CD8-positive, alpha-beta memory T cell (primary cell): ENCODE measurements at regions not wholly inside any gene's neighbourhood (a gene's known extent, or its start where the extent isn't known, plus 50 kb on each side); places are given as distances from the start of the nearest gene placed in this dataset.

Experiments used
- CTCF ChIA-PET: fragments of 350-600 bp; sonication (Branson Sonifier 250); formaldehyde crosslinking; loops from one replicate; lab custom pipeline; 2021; ENCODE audit warnings: antibody characterized with exemption; lab: Charles Lee
- POLR2A ChIA-PET: fragments of 350-600 bp; sonication (Branson Sonifier 250); formaldehyde crosslinking; loops from one replicate; lab custom pipeline; 2021; ENCODE audit warnings: antibody characterized with exemption; lab: Charles Lee
- DNase-seq, 5 donors: peaks; one replicate each; pipeline versions ENCODE4 v3.0.0 to v3.0.0-alpha.2; 2020 to 2022; ENCODE audit warnings: mixed read lengths in 1 of 5
- H3K27ac ChIP-seq: one replicate; pipeline ENCODE4 v1.7.0; 2013; ENCODE audit warnings: low read depth, mild to moderate bottlenecking, low read length, moderate library complexity
- H3K27me3 ChIP-seq: 2 replicates; pipeline ENCODE4 v1.7.0; 2013; ENCODE audit warnings: low read length, mild to moderate bottlenecking; ENCODE audit not compliant: insufficient read depth, poor library complexity, severe bottlenecking
- H3K36me3 ChIP-seq: 2 replicates; pipeline ENCODE4 v1.7.0; 2013; ENCODE audit warnings: mild to moderate bottlenecking, low read length, moderate library complexity; ENCODE audit not compliant: insufficient read depth
- H3K4me1 ChIP-seq: 2 replicates; pipeline ENCODE4 v1.7.0; 2013; ENCODE audit warnings: mild to moderate bottlenecking, low read length, moderate library complexity; ENCODE audit not compliant: insufficient read depth
- H3K4me3 ChIP-seq: 2 replicates; pipeline ENCODE4 v1.7.0; 2013; ENCODE audit warnings: mild to moderate bottlenecking, low read length
- H3K9me3 ChIP-seq: 2 replicates; pipeline ENCODE4 v1.7.0; 2013; ENCODE audit warnings: mild to moderate bottlenecking, low read length
- H3K27ac Mint-ChIP-seq, 8 donors: one replicate each; pipeline ENCODE4 v1.8.0; 2020 to 2021; ENCODE audit warnings: mixed read lengths in 8 of 8, mild to moderate bottlenecking in 6 of 8, inconsistent platforms in 3 of 8, moderate library complexity in 3 of 8
- H3K27me3 Mint-ChIP-seq, 2 donors: one replicate each; pipeline ENCODE4 v1.8.0; 2020 to 2021; ENCODE audit warnings: mixed read lengths in 2 of 2, mild to moderate bottlenecking in 1 of 2, moderate library complexity in 1 of 2
- H3K36me3 Mint-ChIP-seq, 3 donors: one replicate each; pipeline ENCODE4 v1.8.0; 2020 to 2021; ENCODE audit warnings: mixed read lengths in 3 of 3, inconsistent platforms in 1 of 3, mild to moderate bottlenecking in 1 of 3
- H3K4me1 Mint-ChIP-seq, 3 donors: one replicate each; pipeline ENCODE4 v1.8.0; 2020 to 2021; ENCODE audit warnings: mixed read lengths in 3 of 3, inconsistent platforms in 1 of 3, mild to moderate bottlenecking in 1 of 3
- H3K4me3 Mint-ChIP-seq, 7 donors: one replicate each; pipeline ENCODE4 v1.8.0; 2020 to 2021; ENCODE audit warnings: mixed read lengths in 7 of 7, mild to moderate bottlenecking in 6 of 7, moderate library complexity in 4 of 7, inconsistent platforms in 2 of 7
- H3K9me3 Mint-ChIP-seq, 5 donors: one replicate each; pipeline ENCODE4 v1.8.0; 2020 to 2022; ENCODE audit warnings: mixed read lengths in 5 of 5, mild to moderate bottlenecking in 3 of 5, moderate library complexity in 2 of 5, inconsistent platforms in 1 of 5

DNA sequence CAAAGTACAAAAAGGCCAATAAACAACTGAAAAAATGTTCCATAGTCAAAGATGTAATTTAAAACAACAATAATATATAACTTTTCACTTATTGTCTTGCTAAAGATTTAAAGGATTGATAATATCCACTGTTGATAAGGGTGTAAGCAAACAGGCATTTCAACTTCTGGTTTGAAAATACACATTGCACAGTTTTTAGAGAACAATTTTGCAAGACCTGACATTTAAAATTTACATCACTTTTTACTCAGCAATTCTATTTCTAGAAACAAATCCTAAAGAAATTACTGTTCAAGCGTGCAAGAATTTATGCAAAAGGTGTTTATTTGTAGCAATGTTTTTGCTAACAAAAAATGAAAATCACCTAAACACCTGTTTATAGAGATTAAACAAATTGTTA is 120.4 kb downstream of the TDRD15 start:
- no peak overlapping the region for H3K4me3 Mint-ChIP-seq
- POLR2A ChIA-PET = no interaction called here
- CTCF ChIA-PET = no interaction called here

DNA sequence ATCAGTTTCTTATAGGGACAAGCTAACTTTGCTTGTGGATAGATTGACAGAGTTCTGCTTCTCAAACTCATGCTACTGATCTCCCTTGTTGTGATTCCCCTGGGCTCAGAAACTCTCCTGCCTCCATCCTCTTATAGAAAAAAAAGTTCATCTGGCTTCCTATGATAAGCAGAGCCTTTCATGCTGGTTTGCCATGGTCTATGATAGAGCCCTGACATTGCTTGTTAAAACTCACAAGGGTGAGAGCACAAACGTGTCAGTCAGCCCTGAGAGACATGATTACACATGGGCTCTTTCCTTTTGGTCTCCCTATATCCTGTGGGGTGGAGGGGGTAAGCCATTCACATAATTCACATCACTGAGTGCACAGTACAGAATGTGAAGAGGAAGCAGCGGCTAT is 121.8 kb downstream of the TDRD15 start:
- no peak overlapping the region for H3K27ac ChIP-seq

More for the DNA sequence above, 120.4 kb downstream of the TDRD15 start:
- Histone ChIP-seq H3K9me3 (no peaks in the 10 kb centered on the region), H3K27me3 (no peaks in the 10 kb centered on the region), H3K36me3 (no peaks in the 10 kb centered on the region), H3K27ac (no peak overlapping the region), H3K4me1 (no peaks in the 10 kb centered on the region), H3K4me3 (no peak overlapping the region)
- Mint-ChIP-seq H3K36me3 (no peaks in the 10 kb centered on the region), H3K27ac (no peak overlapping the region), H3K9me3 (peaks cover 0 to 9% (median 6%) of the 10 kb centered on the region in 5 donors), H3K27me3 (peaks cover 0 to 1% of the 10 kb centered on the region in 2 donors), H3K4me1 (no peaks in the 10 kb centered on the region)
- DNase-seq = no peak

DNA sequence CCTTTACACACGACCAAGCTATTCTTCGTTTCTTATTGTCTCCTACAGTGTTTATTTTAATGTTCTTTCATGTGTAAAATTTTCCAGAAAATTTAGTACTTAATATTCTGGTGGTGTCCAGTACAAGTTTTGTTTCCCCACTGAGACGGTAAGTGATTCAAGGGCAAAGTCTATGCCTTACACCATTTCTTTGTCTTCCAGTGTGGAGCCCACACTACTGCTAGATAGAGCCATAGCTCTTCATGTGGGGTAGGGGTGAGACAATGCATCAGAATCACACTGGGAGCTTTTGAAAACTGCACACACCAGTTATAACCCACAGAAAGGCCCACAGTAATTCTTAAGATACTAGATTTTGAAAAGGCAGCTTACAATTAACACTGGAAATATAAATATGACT is 125.6 kb downstream of the TDRD15 start:
- no peak overlapping the region for H3K4me3 ChIP-seq
- no peaks in the 10 kb centered on the region for H3K36me3 ChIP-seq
- H3K27ac ChIP-seq = no peak overlapping the region
- H3K36me3 Mint-ChIP-seq = no peaks in the 10 kb centered on the region
- H3K4me1 Mint-ChIP-seq = no peaks in the 10 kb centered on the region
- H3K4me1 ChIP-seq = no peaks in the 10 kb centered on the region
- CTCF ChIA-PET = no interaction called here
- H3K27ac Mint-ChIP-seq = no peak overlapping the region
- no peaks in the 10 kb centered on the region for H3K9me3 ChIP-seq
- H3K4me3 Mint-ChIP-seq = no peak overlapping the region
- no peak for DNase-seq
- no peaks in the 10 kb centered on the region for H3K27me3 ChIP-seq
- H3K9me3 Mint-ChIP-seq = peaks cover 0 to 3% (median 0%) of the 10 kb centered on the region in 5 donors
- H3K27me3 Mint-ChIP-seq = no peaks in the 10 kb centered on the region
- POLR2A ChIA-PET = no interaction called here

More for the DNA sequence above, 121.8 kb downstream of the TDRD15 start:
- no peaks in the 10 kb centered on the region for H3K36me3 ChIP-seq
- H3K9me3 ChIP-seq = no peaks in the 10 kb centered on the region
- DNase-seq = no peak
- Mint-ChIP-seq H3K27me3 (peaks cover 0 to 1% of the 10 kb centered on the region in 2 donors), H3K36me3 (no peaks in the 10 kb centered on the region), H3K4me1 (no peaks in the 10 kb centered on the region), H3K9me3 (peaks cover 0 to 9% (median 5%) of the 10 kb centered on the region in 5 donors), H3K27ac (no peak overlapping the region), H3K4me3 (no peak overlapping the region)
- POLR2A ChIA-PET = no interaction called here
- H3K27me3 ChIP-seq = no peaks in the 10 kb centered on the region
- CTCF ChIA-PET = no interaction called here
- H3K4me3 ChIP-seq = no peak overlapping the region
- no peaks in the 10 kb centered on the region for H3K4me1 ChIP-seq

DNA sequence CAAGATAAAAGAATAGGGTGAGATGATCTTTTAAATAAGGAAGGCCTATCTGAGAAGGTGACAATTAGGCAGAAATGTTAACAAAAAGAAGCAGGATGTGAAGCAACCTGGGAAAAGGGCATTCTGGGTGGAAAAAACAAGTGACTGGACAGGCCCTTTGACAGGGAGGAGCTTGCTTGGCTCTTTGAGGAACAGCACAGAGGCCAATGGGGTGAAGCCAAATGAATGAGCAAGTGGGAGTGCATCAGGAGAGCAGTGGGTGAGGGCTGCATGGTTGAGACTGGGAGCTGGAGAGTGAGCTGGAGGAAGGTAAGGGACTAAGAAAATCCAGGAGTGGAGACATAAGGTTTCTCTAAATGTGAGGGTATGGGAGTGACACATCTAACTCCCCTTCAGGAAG is 126.9 kb downstream of the TDRD15 start:
- Mint-ChIP-seq H3K27ac (no peak overlapping the region), H3K27me3 (no peaks in the 10 kb centered on the region), H3K4me1 (no peaks in the 10 kb centered on the region), H3K4me3 (no peak overlapping the region), H3K36me3 (no peaks in the 10 kb centered on the region), H3K9me3 (peaks cover 0 to 3% (median 0%) of the 10 kb centered on the region in 5 donors)
- ChIA-PET POLR2A (no interaction called here), CTCF (no interaction called here)
- no peak overlapping the region for H3K4me3 ChIP-seq
- no peaks in the 10 kb centered on the region for H3K9me3 ChIP-seq
- DNase-seq = no peak
- H3K36me3 ChIP-seq = no peaks in the 10 kb centered on the region
- H3K27me3 ChIP-seq = no peaks in the 10 kb centered on the region
- no peaks in the 10 kb centered on the region for H3K4me1 ChIP-seq
- no peak overlapping the region for H3K27ac ChIP-seq

DNA sequence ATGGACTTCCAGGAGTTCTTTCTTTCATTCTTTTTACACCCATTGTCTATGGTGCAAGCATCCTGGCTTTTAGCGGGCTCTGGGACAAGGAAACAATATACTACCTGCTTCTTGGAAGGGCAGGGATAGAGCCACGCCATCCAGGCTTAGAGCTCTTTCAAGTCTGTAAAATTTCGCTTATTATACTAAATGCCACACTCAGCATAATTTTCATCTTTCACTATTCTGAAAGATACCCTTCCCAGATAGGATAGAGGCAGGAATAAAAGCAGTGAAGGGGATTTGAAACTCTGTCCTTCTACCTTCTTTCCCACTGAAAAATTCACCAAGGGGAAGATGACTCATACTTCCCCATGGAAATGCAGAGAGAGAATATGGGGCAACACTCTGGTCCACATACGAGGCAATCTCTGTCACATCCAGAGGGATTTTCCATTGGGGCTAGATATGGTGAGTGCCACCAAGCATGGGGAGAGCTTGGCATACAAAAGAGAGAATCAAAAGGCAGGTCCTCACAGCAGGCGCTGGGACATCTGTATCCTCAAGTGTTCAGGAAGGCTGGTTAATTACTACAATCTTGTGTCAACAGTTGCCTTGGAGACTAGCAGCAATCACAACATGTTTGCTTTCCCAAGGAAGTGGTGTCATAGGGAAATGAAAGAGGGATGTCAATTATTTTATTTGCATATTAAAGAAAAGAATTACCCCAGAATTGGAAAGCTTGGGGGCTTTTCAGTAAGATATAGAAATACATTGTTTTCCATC is 127.6 kb downstream of the TDRD15 start:
- Histone ChIP-seq H3K36me3 (no peaks in the 10 kb centered on the region), H3K27me3 (no peaks in the 10 kb centered on the region), H3K4me3 (no peak overlapping the region), H3K9me3 (no peaks in the 10 kb centered on the region), H3K27ac (no peak overlapping the region), H3K4me1 (no peaks in the 10 kb centered on the region)
- Mint-ChIP-seq H3K4me3 (no peak overlapping the region), H3K4me1 (no peaks in the 10 kb centered on the region), H3K36me3 (no peaks in the 10 kb centered on the region), H3K27me3 (no peaks in the 10 kb centered on the region), H3K9me3 (peaks cover 0 to 3% (median 0%) of the 10 kb centered on the region in 5 donors), H3K27ac (no peak overlapping the region)
- POLR2A ChIA-PET = no interaction called here
- no peak for DNase-seq
- CTCF ChIA-PET = no interaction called here

DNA sequence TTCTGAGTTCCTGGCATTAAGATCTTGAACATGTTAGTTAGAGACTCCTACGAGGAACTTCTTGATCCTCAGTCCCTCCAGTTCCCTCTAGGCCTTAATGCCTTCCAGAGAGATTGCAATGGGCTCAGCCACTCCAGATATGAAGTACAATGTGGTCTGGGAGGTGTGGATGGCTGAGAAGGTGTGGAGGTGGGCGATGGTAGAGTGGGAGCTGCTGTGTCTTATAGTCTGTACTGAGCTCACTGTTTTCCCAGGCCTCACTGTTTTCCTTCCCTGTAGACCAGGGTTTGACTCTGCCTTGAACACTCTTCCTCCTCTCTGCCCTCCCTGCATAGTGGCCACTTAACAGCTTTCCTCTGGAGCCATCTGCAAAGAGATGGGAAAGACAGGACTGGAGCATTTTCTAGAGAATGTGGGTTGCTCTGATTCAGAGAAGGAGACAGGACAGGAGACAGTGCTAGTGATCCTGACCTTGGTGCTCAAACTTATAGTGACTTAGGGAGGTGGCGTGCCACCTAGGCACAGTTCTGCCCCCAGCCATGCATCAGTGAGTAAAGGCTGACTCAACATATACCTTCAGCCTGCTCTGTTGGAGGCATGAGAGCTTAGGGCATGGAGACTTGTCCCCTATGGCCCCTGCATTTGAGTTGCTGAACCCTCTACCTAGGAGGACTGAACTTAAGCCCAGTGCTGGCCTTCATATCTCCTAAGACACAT is 129.7 kb downstream of the TDRD15 start:
- Mint-ChIP-seq H3K36me3 (no peaks in the 10 kb centered on the region), H3K4me1 (no peaks in the 10 kb centered on the region), H3K4me3 (no peak overlapping the region), H3K27ac (no peak overlapping the region), H3K9me3 (peaks cover 0 to 3% (median 0%) of the 10 kb centered on the region in 5 donors), H3K27me3 (no peaks in the 10 kb centered on the region)
- ChIA-PET POLR2A (no interaction called here), CTCF (no interaction called here)
- Histone ChIP-seq H3K9me3 (no peaks in the 10 kb centered on the region), H3K27me3 (no peaks in the 10 kb centered on the region), H3K36me3 (no peaks in the 10 kb centered on the region), H3K27ac (no peak overlapping the region), H3K4me3 (no peak overlapping the region), H3K4me1 (no peaks in the 10 kb centered on the region)
- no peak for DNase-seq

DNA sequence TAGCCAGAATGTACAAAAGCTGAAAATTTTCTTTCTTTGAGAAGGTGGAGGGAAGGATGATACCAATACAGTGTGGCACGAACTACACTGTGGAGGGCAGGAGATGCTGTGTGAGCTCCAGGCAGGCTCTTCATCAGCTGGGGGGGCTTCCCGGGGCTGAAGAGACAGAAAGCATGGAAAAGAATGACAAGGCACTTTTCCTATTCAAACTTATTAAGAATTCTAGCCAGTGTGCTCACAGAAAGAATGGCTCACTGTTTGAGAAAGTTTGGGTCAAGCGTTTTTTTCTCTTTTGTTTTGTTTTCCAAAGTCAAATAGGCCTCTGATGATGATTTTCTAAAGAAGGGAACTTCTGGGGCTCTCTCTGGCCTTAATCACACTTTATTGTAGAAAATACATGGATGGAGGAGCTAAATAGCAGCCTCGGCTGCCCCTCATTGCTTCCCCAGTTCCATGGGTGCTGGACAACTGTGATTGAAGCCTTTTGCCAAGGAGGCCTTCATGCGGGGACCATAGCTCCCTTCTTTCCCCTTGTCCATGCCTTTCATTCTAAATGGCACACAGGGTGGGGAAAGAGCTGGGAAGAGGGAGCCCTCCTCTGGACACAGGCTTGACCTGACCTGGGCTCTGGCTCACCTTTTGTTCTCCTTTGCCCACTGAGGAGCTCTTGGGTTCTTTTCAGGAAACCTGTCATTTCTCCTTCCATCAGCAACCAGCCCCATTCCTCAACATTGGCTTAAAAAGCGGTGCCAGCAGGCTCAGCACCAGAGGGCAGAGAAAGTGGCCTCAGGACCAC is 130.6 kb downstream of the TDRD15 start:
- no peak for DNase-seq
- ChIA-PET CTCF (no interaction called here), POLR2A (no interaction called here)
- no peaks in the 10 kb centered on the region for H3K27me3 ChIP-seq
- no peak overlapping the region for H3K27ac ChIP-seq
- no peaks in the 10 kb centered on the region for H3K4me1 Mint-ChIP-seq
- no peaks in the 10 kb centered on the region for H3K36me3 Mint-ChIP-seq
- peaks cover 0 to 3% (median 0%) of the 10 kb centered on the region in 5 donors for H3K9me3 Mint-ChIP-seq
- no peaks in the 10 kb centered on the region for H3K4me1 ChIP-seq
- no peak overlapping the region for H3K4me3 ChIP-seq
- H3K9me3 ChIP-seq = no peaks in the 10 kb centered on the region
- H3K36me3 ChIP-seq = no peaks in the 10 kb centered on the region
- H3K27me3 Mint-ChIP-seq = no peaks in the 10 kb centered on the region
- no peak overlapping the region for H3K27ac Mint-ChIP-seq
- H3K4me3 Mint-ChIP-seq = no peak overlapping the region

DNA sequence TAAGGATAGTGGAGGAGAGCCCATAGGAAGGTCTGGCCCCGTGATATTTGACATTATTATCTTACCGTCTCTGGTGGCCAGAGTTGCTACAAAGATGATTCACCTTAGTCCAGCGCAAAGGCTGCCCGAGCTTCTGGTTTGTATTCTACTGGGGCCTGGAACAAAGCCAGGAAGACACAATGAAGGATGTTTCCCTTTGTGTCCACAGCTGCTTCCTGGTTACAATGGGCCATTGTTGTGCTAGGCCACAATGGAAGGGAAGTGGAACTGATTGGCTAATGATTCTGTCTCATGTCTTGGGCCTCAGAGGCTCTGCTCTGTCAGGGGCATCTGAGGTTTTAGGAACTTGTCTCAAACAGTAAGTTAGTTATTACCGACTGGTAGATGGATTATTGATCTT is 132.2 kb downstream of the TDRD15 start:
- Histone ChIP-seq H3K4me3 (no peak overlapping the region), H3K27me3 (no peaks in the 10 kb centered on the region), H3K36me3 (no peaks in the 10 kb centered on the region), H3K9me3 (no peaks in the 10 kb centered on the region), H3K4me1 (no peaks in the 10 kb centered on the region), H3K27ac (no peak overlapping the region)
- H3K4me3 Mint-ChIP-seq = no peak overlapping the region
- peaks cover 0 to 1% of the 10 kb centered on the region in 2 donors for H3K27me3 Mint-ChIP-seq
- POLR2A ChIA-PET = no interaction called here
- no peak for DNase-seq
- no peak overlapping the region for H3K27ac Mint-ChIP-seq
- CTCF ChIA-PET = no interaction called here
- H3K36me3 Mint-ChIP-seq = no peaks in the 10 kb centered on the region
- no peaks in the 10 kb centered on the region for H3K4me1 Mint-ChIP-seq
- peaks cover 0 to 3% (median 0%) of the 10 kb centered on the region in 5 donors for H3K9me3 Mint-ChIP-seq
